ENCODE measurements at regions not wholly inside any gene's neighbourhood (a gene's known extent, or its start where the extent isn't known, plus 50 kb on each side); places are given as distances from the start of the nearest gene placed in this dataset.

DNA sequence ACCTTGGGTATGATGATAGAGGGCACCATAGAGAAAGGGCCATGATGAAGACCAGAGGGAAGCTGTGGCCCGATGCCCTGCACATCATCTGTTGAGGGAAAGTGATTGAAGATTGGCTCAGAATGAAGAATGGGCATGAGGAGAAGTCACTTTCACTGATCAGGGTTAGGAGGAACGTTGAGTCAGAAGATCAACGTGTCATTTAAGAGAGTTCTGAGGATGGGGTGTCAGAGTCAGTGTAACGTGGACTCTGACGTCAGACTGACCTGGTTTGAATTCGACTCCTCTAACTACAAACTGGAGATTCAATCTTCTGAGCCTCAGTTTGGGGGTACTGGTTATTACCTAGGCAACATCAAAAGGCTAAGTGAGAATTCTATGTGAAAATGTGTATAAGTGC lies 352.6 kb downstream of the DDX10 start:
- H3K79me2 ChIP-seq (ENCODE audit: insufficient read depth, low read length): no peaks in the 10 kb centered on the region
- no peaks in the 10 kb centered on the region for H3K9me2 ChIP-seq (replicated peaks; ENCODE audit: low read depth, low read length)
- H2AFZ ChIP-seq (ENCODE audit: low read length): no peak overlapping the region
- H3K9me3 ChIP-seq (ENCODE audit: insufficient read depth, low read depth, low read length): no peaks in the 10 kb centered on the region
- no peaks in the 10 kb centered on the region for H4K20me1 ChIP-seq (ENCODE audit: insufficient read depth, low read length, poor library complexity, severe bottlenecking)
- no peak overlapping the region for H3K4me2 ChIP-seq (ENCODE audit: low read depth, low read length, poor library complexity, severe bottlenecking)
- no peak overlapping the region for H3K9ac ChIP-seq (ENCODE audit: low read depth, low read length, poor library complexity, severe bottlenecking)
- no peaks in the 10 kb centered on the region for H3K27me3 ChIP-seq (ENCODE audit: insufficient read depth, low read length, poor library complexity, severe bottlenecking)
- H3K4me1 ChIP-seq (ENCODE audit: insufficient read depth, low read length, poor library complexity, severe bottlenecking): no peaks in the 10 kb centered on the region
- H3K36me3 ChIP-seq (ENCODE audit: insufficient read depth, low read length): no peaks in the 10 kb centered on the region
- no peaks in the 10 kb centered on the region for H3F3A ChIP-seq (ENCODE audit: low read depth)
- no peak overlapping the region for H3K4me3 ChIP-seq (ENCODE audit: low read length, poor library complexity, severe bottlenecking)
- no peak for TF ChIP-seq EZH2phosphoT487 (IDR thresholded peaks at IDR 0.05; ENCODE audit: borderline replicate concordance)
- TF ChIP-seq, protein P1, sequence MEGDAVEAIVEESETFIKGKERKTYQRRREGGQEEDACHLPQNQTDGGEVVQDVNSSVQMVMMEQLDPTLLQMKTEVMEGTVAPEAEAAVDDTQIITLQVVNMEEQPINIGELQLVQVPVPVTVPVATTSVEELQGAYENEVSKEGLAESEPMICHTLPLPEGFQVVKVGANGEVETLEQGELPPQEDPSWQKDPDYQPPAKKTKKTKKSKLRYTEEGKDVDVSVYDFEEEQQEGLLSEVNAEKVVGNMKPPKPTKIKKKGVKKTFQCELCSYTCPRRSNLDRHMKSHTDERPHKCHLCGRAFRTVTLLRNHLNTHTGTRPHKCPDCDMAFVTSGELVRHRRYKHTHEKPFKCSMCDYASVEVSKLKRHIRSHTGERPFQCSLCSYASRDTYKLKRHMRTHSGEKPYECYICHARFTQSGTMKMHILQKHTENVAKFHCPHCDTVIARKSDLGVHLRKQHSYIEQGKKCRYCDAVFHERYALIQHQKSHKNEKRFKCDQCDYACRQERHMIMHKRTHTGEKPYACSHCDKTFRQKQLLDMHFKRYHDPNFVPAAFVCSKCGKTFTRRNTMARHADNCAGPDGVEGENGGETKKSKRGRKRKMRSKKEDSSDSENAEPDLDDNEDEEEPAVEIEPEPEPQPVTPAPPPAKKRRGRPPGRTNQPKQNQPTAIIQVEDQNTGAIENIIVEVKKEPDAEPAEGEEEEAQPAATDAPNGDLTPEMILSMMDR (conservative IDR thresholded peaks at IDR 0.05; ENCODE audit: low read length): no peak

DNA sequence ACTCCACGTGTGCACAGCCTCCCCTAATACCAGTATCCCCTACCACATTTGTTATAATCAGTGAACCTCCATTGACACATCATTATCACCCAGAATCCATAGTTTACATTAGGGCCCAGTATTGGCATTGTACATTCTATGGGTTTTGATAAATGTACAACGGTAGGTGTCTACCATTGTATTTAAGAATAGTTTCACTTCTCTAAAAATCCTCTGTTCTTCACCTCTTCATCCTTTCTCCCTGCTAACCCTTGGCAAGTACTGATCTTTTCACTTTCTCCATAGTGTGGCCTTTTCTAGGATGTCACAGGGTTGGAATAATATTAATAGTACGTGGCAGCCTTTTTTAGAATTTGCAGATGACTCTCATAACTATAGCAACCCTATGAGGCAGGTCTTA lies 353.8 kb downstream of the DDX10 start:
- Histone ChIP-seq H3K9me3 (ENCODE audit: insufficient read depth, low read depth, low read length) (no peaks in the 10 kb centered on the region), H2AFZ (ENCODE audit: low read length) (no peak overlapping the region), H3K4me1 (ENCODE audit: insufficient read depth, low read length, poor library complexity, severe bottlenecking) (no peaks in the 10 kb centered on the region), H3K4me3 (ENCODE audit: low read length, poor library complexity, severe bottlenecking) (no peak overlapping the region), H3K9ac (ENCODE audit: low read depth, low read length, poor library complexity, severe bottlenecking) (no peak overlapping the region), H4K20me1 (ENCODE audit: insufficient read depth, low read length, poor library complexity, severe bottlenecking) (no peaks in the 10 kb centered on the region), H3K9me2 (replicated peaks; ENCODE audit: low read depth, low read length) (no peaks in the 10 kb centered on the region), H3F3A (ENCODE audit: low read depth) (no peaks in the 10 kb centered on the region), H3K4me2 (ENCODE audit: low read depth, low read length, poor library complexity, severe bottlenecking) (no peak overlapping the region), H3K79me2 (ENCODE audit: insufficient read depth, low read length) (no peaks in the 10 kb centered on the region), H3K36me3 (ENCODE audit: insufficient read depth, low read length) (no peaks in the 10 kb centered on the region), H3K27me3 (ENCODE audit: insufficient read depth, low read length, poor library complexity, severe bottlenecking) (no peaks in the 10 kb centered on the region)
- TF ChIP-seq EZH2phosphoT487 (IDR thresholded peaks at IDR 0.05; ENCODE audit: borderline replicate concordance): no peak
- TF ChIP-seq, protein P1 (conservative IDR thresholded peaks at IDR 0.05; ENCODE audit: low read length): no peak

DNA sequence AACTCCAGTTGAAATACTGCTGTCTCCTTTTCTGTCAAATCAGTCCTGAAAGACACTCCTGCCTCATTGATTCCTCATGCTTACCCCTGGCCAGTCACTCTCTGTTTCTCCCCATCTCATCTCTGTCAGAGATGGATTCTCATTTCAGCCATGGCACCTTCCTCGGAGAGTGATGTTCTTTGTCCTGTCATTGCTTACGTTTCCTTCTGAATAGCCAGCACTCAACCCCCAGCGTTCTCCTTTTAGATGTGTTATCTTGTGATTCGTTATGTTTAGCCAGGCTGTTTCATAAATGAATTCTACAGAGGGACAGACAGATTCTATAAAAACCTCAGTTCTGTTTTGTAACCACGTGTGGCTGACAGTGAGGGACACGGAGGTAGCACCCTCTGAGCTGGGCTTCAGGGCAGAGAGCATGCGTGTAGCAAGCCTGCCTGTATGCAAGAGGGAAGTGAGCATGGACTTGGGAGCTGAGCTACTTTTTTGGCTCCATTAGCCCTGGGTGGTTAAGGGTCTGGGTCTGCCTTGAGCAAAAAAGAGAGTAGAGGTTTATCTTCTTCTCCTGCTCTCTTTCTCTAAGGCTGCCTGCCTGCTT lies 354.6 kb downstream of the DDX10 start:
- H3K9me2 ChIP-seq (replicated peaks; ENCODE audit: low read depth, low read length): no peaks in the 10 kb centered on the region
- TF ChIP-seq EZH2phosphoT487 (IDR thresholded peaks at IDR 0.05; ENCODE audit: borderline replicate concordance): no peak
- TF ChIP-seq, protein P1 (conservative IDR thresholded peaks at IDR 0.05; ENCODE audit: low read length): no peak
- no peaks in the 10 kb centered on the region for H3K36me3 ChIP-seq (ENCODE audit: insufficient read depth, low read length)
- H3K9me3 ChIP-seq (ENCODE audit: insufficient read depth, low read depth, low read length): no peaks in the 10 kb centered on the region
- H3K4me1 ChIP-seq (ENCODE audit: insufficient read depth, low read length, poor library complexity, severe bottlenecking): no peaks in the 10 kb centered on the region
- no peak overlapping the region for H3K4me3 ChIP-seq (ENCODE audit: low read length, poor library complexity, severe bottlenecking)
- no peak overlapping the region for H2AFZ ChIP-seq (ENCODE audit: low read length)
- no peaks in the 10 kb centered on the region for H3K79me2 ChIP-seq (ENCODE audit: insufficient read depth, low read length)
- H3K4me2 ChIP-seq (ENCODE audit: low read depth, low read length, poor library complexity, severe bottlenecking): no peak overlapping the region
- no peak overlapping the region for H3K9ac ChIP-seq (ENCODE audit: low read depth, low read length, poor library complexity, severe bottlenecking)
- no peaks in the 10 kb centered on the region for H4K20me1 ChIP-seq (ENCODE audit: insufficient read depth, low read length, poor library complexity, severe bottlenecking)
- H3K27me3 ChIP-seq (ENCODE audit: insufficient read depth, low read length, poor library complexity, severe bottlenecking): no peaks in the 10 kb centered on the region
- no peaks in the 10 kb centered on the region for H3F3A ChIP-seq (ENCODE audit: low read depth)
